DND-41 (cell line): ENCODE measurements at regions not wholly inside any gene's neighbourhood (a gene's known extent, or its start where the extent isn't known, plus 50 kb on each side); places are given as distances from the start of the nearest gene placed in this dataset.

Experiments used
- ATAC-seq: fragments of 200-7000 bp; cut with Tn5 transposase; 3 replicates; pipeline ENCODE4 v1.9.1; 2021; ENCODE audit warnings: low read depth; ENCODE audit not compliant: insufficient read depth
- DNase-seq: peaks from one replicate; pipeline ENCODE4 v3.0.0-alpha.2; 2020
- H2AFZ ChIP-seq: 2 replicates; pipeline ENCODE4 v1.6.0; 2012; ENCODE audit warnings: low read depth, low read length
- H3K27ac ChIP-seq: 2 replicates; pipeline ENCODE4 v1.5.1; 2012; ENCODE audit warnings: low read length, inconsistent platforms
- H3K27me3 ChIP-seq: fragments of 200-600 bp; sonication (generic); 2 replicates; pipeline ENCODE4 v1.6.0; 2012; ENCODE audit warnings: low read length, mild to moderate bottlenecking, inconsistent platforms; ENCODE audit not compliant: insufficient read depth, poor library complexity
- H3K36me3 ChIP-seq: 2 replicates; pipeline ENCODE4 v1.5.1; 2012; ENCODE audit warnings: low read length, inconsistent platforms; ENCODE audit not compliant: insufficient read depth
- H3K4me1 ChIP-seq: 2 replicates; pipeline ENCODE4 v1.5.1; 2012; ENCODE audit warnings: mild to moderate bottlenecking, low read length; ENCODE audit not compliant: insufficient read depth
- H3K4me2 ChIP-seq: 2 replicates; pipeline ENCODE4 v1.6.0; 2012; ENCODE audit warnings: mild to moderate bottlenecking, moderate library complexity, low read length, inconsistent platforms; ENCODE audit not compliant: insufficient read depth
- H3K4me3 ChIP-seq, 2 experiments: fragments of 200-600 bp in 1 of 2; shearing (Covaris generic) in 1 of 2; 2 replicates each; pipeline ENCODE4 v1.5.1; 2012 to 2016; ENCODE audit warnings: inconsistent platforms in 2 of 2, low read length in 2 of 2, mild to moderate bottlenecking in 2 of 2, low read depth in 1 of 2, moderate library complexity in 1 of 2
- H3K79me2 ChIP-seq: 2 replicates; pipeline ENCODE4 v1.6.0; 2012; ENCODE audit warnings: low read length, inconsistent platforms; ENCODE audit not compliant: insufficient read depth
- H3K9ac ChIP-seq: 2 replicates; pipeline ENCODE4 v1.6.0; 2012; ENCODE audit warnings: low read depth, mild to moderate bottlenecking, inconsistent platforms, low read length, moderate library complexity
- H3K9me3 ChIP-seq: 2 replicates; pipeline ENCODE4 v1.5.1; 2012; ENCODE audit warnings: low read length, moderate library complexity, mild to moderate bottlenecking, inconsistent platforms; ENCODE audit not compliant: insufficient read depth, severe bottlenecking
- H4K20me1 ChIP-seq: 2 replicates; pipeline ENCODE4 v1.6.0; 2012; ENCODE audit warnings: low read length; ENCODE audit not compliant: insufficient read depth
- CTCF ChIP-seq: IDR thresholded peaks from 2 replicates; pipeline ENCODE4 v1.5.1; 2012; ENCODE audit warnings: borderline replicate concordance, low read length, moderate library complexity, mild to moderate bottlenecking; ENCODE audit not compliant: poor library complexity, severe bottlenecking; ENCODE audit errors: extremely low read depth
- EZH2 ChIP-seq: IDR thresholded peaks from 3 replicates; pipeline ENCODE4 v1.6.1; 2012; ENCODE audit warnings: borderline replicate concordance, low read depth, mild to moderate bottlenecking, moderate library complexity, low read length, inconsistent platforms; ENCODE audit not compliant: severe bottlenecking

DNA sequence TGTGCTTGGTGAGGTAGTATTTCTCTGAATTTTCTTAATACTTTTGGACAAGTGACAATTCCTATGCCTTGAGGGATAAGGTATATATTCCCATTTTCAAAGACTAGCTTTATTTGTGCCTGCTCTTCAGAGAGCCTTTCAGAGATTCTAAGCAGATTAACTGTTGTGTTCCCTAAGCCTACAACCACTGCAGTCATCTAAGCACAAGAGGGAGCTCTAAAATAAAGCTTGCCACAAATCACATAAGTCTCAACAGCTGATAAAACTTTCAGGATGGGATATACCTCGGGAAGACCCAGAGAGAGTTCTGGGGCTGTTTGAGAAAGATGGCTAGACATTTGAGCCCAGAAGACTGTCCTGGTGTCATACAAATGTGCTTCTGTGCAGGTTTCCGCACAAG lies 157.3 kb downstream of the CYLC2 start:
- Histone ChIP-seq H3K27ac (no peak overlapping the region), H3K9ac (no peak overlapping the region), H3K4me3 (no peak overlapping the region), H3K27me3 (no peaks in the 10 kb centered on the region), H3K79me2 (no peaks in the 10 kb centered on the region), H4K20me1 (no peaks in the 10 kb centered on the region), H3K36me3 (no peaks in the 10 kb centered on the region), H3K9me3 (no peaks in the 10 kb centered on the region), H3K4me1 (no peaks in the 10 kb centered on the region), H3K4me2 (no peak overlapping the region), H2AFZ (no peak overlapping the region)
- TF ChIP-seq CTCF = no peak
- no peak for TF ChIP-seq EZH2
- no peak for ATAC-seq
- no peak for DNase-seq

GRCh38 chr9:103167530-103167929 lies 172.4 kb downstream of the CYLC2 start:
- no peak for DNase-seq
- Histone ChIP-seq H4K20me1 (no peaks in the 10 kb centered on the region), H3K36me3 (no peaks in the 10 kb centered on the region), H3K9ac (no peak overlapping the region), H3K4me2 (no peak overlapping the region), H3K27ac (no peak overlapping the region), H3K79me2 (no peaks in the 10 kb centered on the region), H3K27me3 (no peaks in the 10 kb centered on the region), H3K4me3 (no peak overlapping the region), H3K9me3 (no peaks in the 10 kb centered on the region), H3K4me1 (no peaks in the 10 kb centered on the region), H2AFZ (no peak overlapping the region)
- no peak for ATAC-seq
- TF ChIP-seq CTCF (no peak), EZH2 (no peak)

DNA sequence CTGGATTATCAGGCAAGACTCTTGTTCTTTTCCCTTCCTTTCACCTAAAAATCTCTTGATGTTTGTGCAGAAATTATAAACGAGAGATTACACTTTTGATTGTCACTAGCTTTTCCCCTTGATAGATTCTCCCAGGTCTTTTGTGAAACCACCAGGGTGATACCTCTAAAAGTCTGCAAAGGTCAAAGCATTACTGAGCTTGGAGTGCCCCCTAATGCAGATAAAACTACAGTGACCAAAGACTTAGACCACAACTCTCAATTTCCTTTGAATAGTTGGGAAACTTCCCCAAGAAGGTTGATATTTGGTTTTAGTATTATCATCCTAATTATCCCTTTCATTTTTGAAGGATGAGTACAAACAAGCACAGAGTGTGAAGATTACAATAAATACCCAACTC lies 173.1 kb downstream of the CYLC2 start:
- no peaks in the 10 kb centered on the region for H3K79me2 ChIP-seq
- H3K9ac ChIP-seq = no peak overlapping the region
- no peak overlapping the region for H3K4me3 ChIP-seq
- no peaks in the 10 kb centered on the region for H3K36me3 ChIP-seq
- no peaks in the 10 kb centered on the region for H3K9me3 ChIP-seq
- H2AFZ ChIP-seq = no peak overlapping the region
- no peak for DNase-seq
- no peaks in the 10 kb centered on the region for H3K27me3 ChIP-seq
- no peak overlapping the region for H3K4me2 ChIP-seq
- ATAC-seq = no peak
- no peaks in the 10 kb centered on the region for H4K20me1 ChIP-seq
- no peak overlapping the region for H3K27ac ChIP-seq
- TF ChIP-seq CTCF (no peak), EZH2 (no peak)
- no peaks in the 10 kb centered on the region for H3K4me1 ChIP-seq

DNA sequence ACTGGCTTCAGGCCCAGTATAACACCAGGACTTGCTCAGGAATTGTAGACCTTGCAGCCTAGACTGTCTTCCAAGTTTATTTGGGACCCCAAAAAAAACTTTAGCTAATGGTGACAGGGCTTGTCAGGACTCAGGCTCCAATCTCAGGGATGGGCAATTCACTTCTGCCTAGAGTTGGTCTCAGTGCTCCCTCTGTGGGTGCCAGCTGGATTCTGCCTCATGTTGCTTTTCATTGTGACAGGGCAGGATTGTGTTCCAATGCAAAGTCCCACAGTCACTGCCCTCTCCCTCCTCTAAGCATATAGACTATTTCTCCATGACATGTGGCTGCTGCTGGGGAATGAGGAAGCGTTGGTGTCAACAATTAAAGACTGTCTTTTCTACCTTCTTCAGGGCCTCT lies 174.7 kb downstream of the CYLC2 start:
- no peak for ATAC-seq
- H3K36me3 ChIP-seq = no peaks in the 10 kb centered on the region
- no peak for DNase-seq
- no peaks in the 10 kb centered on the region for H3K9me3 ChIP-seq
- no peak overlapping the region for H2AFZ ChIP-seq
- TF ChIP-seq EZH2 (no peak), CTCF (no peak)
- H3K4me1 ChIP-seq = no peaks in the 10 kb centered on the region
- H3K4me3 ChIP-seq = no peak overlapping the region
- H3K27me3 ChIP-seq = no peaks in the 10 kb centered on the region
- no peaks in the 10 kb centered on the region for H3K79me2 ChIP-seq
- no peaks in the 10 kb centered on the region for H4K20me1 ChIP-seq
- no peak overlapping the region for H3K9ac ChIP-seq
- H3K4me2 ChIP-seq = no peak overlapping the region
- H3K27ac ChIP-seq = no peak overlapping the region
